ENCODE measurements at regions not wholly inside any gene's neighbourhood (a gene's known extent, or its start where the extent isn't known, plus 50 kb on each side); places are given as distances from the start of the nearest gene placed in this dataset.

DNA sequence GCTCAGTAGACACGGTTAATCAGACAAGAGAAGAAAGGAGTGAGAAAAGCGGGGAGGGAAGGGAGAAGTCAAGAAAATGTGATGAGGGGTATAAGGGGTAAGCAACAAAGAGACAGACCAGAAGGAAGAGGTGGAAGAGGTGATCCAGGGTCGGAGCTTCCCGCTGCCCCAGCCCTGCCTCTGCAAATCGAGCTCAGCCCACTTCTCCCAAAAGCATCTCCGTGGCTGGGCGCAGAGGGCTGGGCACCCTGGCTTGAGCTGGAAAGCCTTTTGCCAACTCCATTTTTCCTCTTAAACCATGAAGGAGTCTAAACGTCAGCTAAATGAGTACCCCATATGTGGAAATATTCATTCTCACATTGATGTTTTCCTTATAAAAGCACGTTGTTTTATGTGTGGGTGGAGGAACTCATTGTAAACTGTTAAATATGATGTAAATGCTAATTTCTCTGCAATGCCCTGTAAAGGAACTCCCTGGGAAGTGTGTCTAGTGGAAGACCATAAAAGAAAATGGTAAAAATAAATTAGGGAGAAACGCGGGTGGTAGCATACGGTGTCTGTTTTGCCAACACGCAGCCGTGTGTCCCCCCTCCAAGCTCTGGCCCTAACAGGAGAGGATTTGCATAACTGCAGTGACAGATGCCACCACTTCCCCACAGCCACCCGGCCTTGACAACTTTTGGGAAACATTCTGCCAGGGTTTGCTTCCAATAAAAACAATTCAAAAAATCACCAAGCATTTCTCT, 55.2 kb upstream of the MAFB start:
- TF ChIP-seq, protein P1, sequence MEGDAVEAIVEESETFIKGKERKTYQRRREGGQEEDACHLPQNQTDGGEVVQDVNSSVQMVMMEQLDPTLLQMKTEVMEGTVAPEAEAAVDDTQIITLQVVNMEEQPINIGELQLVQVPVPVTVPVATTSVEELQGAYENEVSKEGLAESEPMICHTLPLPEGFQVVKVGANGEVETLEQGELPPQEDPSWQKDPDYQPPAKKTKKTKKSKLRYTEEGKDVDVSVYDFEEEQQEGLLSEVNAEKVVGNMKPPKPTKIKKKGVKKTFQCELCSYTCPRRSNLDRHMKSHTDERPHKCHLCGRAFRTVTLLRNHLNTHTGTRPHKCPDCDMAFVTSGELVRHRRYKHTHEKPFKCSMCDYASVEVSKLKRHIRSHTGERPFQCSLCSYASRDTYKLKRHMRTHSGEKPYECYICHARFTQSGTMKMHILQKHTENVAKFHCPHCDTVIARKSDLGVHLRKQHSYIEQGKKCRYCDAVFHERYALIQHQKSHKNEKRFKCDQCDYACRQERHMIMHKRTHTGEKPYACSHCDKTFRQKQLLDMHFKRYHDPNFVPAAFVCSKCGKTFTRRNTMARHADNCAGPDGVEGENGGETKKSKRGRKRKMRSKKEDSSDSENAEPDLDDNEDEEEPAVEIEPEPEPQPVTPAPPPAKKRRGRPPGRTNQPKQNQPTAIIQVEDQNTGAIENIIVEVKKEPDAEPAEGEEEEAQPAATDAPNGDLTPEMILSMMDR (IDR thresholded peaks at IDR 0.05), result no peak
- TF ChIP-seq POLR2A (IDR thresholded peaks at IDR 0.05), result no peak
- no peak for TF ChIP-seq EP300 (IDR thresholded peaks at IDR 0.05)
- no peak for TF ChIP-seq POLR2AphosphoS5 (IDR thresholded peaks at IDR 0.05)
